AG09319 (cell line): ENCODE measurements at regions not wholly inside any gene's neighbourhood (a gene's known extent, or its start where the extent isn't known, plus 50 kb on each side); places are given as distances from the start of the nearest gene placed in this dataset.

Source experiments
- DNase-seq: peaks from one replicate; pipeline ENCODE4 v3.0.0-alpha.2; 2010; ENCODE audit warnings: low read depth; ENCODE audit errors: extremely low read depth
- CTCF ChIP-seq: IDR thresholded peaks from 2 replicates; pipeline ENCODE4 v1.5.1; 2011; ENCODE audit warnings: low read depth, mild to moderate bottlenecking, inconsistent platforms, low read length, moderate library complexity

DNA sequence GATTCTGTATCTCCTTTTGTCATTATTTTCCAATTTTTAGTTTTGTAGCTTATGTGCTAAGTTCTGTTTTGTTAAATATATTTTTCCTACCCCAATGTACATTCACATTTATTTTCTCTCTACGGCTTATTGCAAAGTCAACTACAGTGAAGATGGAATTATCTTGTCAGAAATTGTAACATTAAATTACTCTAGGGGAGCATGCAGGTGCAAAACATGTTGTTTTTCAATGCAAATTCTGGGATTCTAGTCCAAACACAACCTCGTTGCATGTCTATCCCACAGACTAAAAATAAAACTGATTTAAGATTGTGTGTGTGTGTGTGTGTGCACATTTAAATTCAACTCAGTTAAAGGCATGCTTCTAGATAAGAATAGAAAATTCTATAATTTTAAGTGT lies 529.1 kb upstream of the POM121L12 start:
- no peak for DNase-seq
- no peak for TF ChIP-seq CTCF

DNA sequence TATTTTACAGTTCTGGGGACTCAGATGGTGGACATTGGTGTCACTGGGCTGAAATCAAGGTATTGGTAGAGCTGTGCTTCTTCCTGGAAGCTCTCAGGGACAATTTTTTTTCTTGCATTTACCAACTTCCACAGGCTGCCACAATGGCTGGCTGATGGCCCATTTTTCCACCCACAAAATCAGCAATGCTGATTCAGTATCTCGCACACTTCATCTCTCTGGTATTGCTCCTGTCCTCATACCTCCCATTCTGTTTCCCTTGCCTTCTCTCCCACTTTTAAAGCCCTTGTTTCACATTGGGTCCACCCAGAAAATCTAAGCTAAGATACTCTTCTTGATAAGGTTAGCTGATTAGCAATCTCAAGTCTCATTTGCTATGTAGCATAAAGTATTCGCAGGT lies 530.9 kb upstream of the POM121L12 start:
- TF ChIP-seq CTCF, result no peak
- no peak for DNase-seq

- no peak for TF ChIP-seq CTCF
- no peak for DNase-seq
Measured at GRCh38 chr7:52502281-52502680, 533.2 kb upstream of the POM121L12 start.

DNA sequence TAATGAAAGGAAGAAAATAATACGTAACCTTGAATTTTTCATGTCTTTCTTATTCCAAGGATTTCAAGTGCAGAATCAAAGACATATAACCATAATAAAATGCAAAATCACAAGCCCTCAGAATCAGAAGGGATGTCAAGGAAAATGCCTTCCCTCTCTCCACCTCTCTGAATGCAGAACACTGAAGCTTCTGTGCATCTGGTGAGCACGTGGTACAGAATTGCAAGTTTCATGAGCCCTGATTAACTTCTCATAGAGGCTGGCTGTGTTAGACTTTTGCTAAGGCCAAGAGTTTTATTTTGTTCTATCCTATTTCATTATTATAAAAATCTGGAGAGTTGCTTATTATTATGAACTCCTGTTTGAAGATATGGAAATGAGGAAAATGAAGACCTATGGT lies 533.7 kb upstream of the POM121L12 start:
- TF ChIP-seq CTCF, result no peak

GRCh38 chr7:52500841-52501240 lies 534.6 kb upstream of the POM121L12 start:
- no peak for TF ChIP-seq CTCF
- no peak for DNase-seq

More for the DNA sequence above, 533.7 kb upstream of the POM121L12 start:
- DNase-seq, result no peak

- no peak for DNase-seq
- no peak for TF ChIP-seq CTCF
Measured at GRCh38 chr7:52498366-52498765, 537.1 kb upstream of the POM121L12 start.

GRCh38 chr7:52486267-52486666 lies 549.2 kb upstream of the POM121L12 start:
- no peak for DNase-seq

More at GRCh38 chr7:52486267-52486666, 549.2 kb upstream of the POM121L12 start:
- no peak for TF ChIP-seq CTCF
